ENCODE measurements at regions not wholly inside any gene's neighbourhood (a gene's known extent, or its start where the extent isn't known, plus 50 kb on each side); places are given as distances from the start of the nearest gene placed in this dataset.

- no peaks in the 10 kb centered on the region for H3K36me3 ChIP-seq (ENCODE audit: insufficient read depth, insufficient read length, low read length)
- H3K9ac ChIP-seq (ENCODE audit: insufficient read length, low read depth) = no peak overlapping the region
- DNase-seq (ENCODE audit: low read depth, low spot score) = no peak
- H3K9me3 ChIP-seq (ENCODE audit: insufficient read depth, low read length) = no peaks in the 10 kb centered on the region; the same call in 1 of the 2 replicates
- no peaks in the 10 kb centered on the region for H3K27me3 ChIP-seq (ENCODE audit: insufficient read depth, insufficient read length)
- no peak overlapping the region for H3K4me3 ChIP-seq (ENCODE audit: insufficient read length, low read depth)
- no peaks in the 10 kb centered on the region for H3K4me1 ChIP-seq (ENCODE audit: insufficient read depth, insufficient read length)
- TF ChIP-seq ZNF274 (IDR thresholded peaks at IDR 0.05; ENCODE audit: low read depth, low read length) = no peak
- TF ChIP-seq SUZ12 (IDR thresholded peaks at IDR 0.05; ENCODE audit: extremely low read depth, insufficient read depth, insufficient read length) = no peak
- no peak for TF ChIP-seq YY1 (IDR thresholded peaks at IDR 0.05; ENCODE audit: insufficient read depth, insufficient read length)
These were observed 485.0 kb upstream of the KIRREL3 start for GRCh38 chr11:127485541-127485940.

DNA sequence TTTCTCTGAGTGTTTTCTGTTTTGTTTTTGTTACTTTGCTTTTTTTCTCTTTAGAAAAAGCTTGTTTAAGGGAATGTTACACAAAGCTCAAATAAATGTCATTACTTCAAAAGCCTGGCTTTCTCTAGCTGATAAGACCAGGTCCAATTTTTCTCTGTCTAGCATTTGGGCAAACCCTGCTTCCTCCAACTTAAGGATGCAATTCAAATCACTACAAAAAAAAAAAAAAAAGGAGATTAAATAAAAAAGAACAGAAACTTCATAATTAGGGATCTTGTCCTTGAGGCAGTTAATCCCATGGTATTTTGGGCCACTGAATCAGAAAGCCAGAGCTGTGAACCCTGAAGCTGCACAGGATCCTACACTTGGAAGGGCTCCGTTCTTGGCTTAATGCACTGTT is 480.8 kb upstream of the KIRREL3 start:
- Histone ChIP-seq H3K4me1 (ENCODE audit: insufficient read depth, insufficient read length) (no peaks in the 10 kb centered on the region), H3K9ac (ENCODE audit: insufficient read length, low read depth) (no peak overlapping the region), H3K4me3 (ENCODE audit: insufficient read length, low read depth) (no peak overlapping the region), H3K36me3 (ENCODE audit: insufficient read depth, insufficient read length, low read length) (no peaks in the 10 kb centered on the region), H3K9me3 (ENCODE audit: insufficient read depth, low read length) (no peaks in the 10 kb centered on the region), H3K27me3 (ENCODE audit: insufficient read depth, insufficient read length) (no peaks in the 10 kb centered on the region)
- no peak for DNase-seq (ENCODE audit: low read depth, low spot score)
- TF ChIP-seq ZNF274 (IDR thresholded peaks at IDR 0.05; ENCODE audit: low read depth, low read length) (no peak), YY1 (IDR thresholded peaks at IDR 0.05; ENCODE audit: insufficient read depth, insufficient read length) (no peak), SUZ12 (IDR thresholded peaks at IDR 0.05; ENCODE audit: extremely low read depth, insufficient read depth, insufficient read length) (no peak)

DNA sequence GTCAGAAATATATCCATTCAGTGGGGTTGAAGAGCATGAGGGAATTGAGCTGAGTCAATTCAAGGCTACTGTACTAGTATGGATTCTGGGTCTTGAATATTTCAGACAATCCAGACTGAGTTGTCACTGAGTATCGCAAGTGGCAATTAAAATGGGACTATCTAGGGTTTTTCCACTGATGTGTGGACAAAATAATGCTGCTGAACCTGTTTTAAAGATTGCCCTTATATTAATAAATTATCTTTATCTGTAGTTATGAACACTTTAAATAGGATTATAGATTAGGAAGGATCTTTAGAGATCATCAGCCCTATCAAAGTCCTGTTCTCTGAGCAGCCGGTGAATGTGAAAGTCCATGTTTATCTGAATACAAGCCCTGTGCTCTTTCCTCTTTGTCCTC is 478.3 kb upstream of the KIRREL3 start:
- no peak overlapping the region for H3K9ac ChIP-seq (ENCODE audit: insufficient read length, low read depth)
- H3K9me3 ChIP-seq (ENCODE audit: insufficient read depth, low read length) = no peaks in the 10 kb centered on the region
- no peak for DNase-seq (ENCODE audit: low read depth, low spot score)
- no peak overlapping the region for H3K4me3 ChIP-seq (ENCODE audit: insufficient read length, low read depth)
- H3K27me3 ChIP-seq (ENCODE audit: insufficient read depth, insufficient read length) = no peaks in the 10 kb centered on the region
- H3K36me3 ChIP-seq (ENCODE audit: insufficient read depth, insufficient read length, low read length) = no peaks in the 10 kb centered on the region
- TF ChIP-seq ZNF274 (IDR thresholded peaks at IDR 0.05; ENCODE audit: low read depth, low read length) (no peak), YY1 (IDR thresholded peaks at IDR 0.05; ENCODE audit: insufficient read depth, insufficient read length) (no peak), SUZ12 (IDR thresholded peaks at IDR 0.05; ENCODE audit: extremely low read depth, insufficient read depth, insufficient read length) (no peak)
- H3K4me1 ChIP-seq (ENCODE audit: insufficient read depth, insufficient read length) = no peaks in the 10 kb centered on the region

GRCh38 chr11:127474766-127475165 is 474.2 kb upstream of the KIRREL3 start:
- Histone ChIP-seq H3K4me1 (ENCODE audit: insufficient read depth, insufficient read length) (no peaks in the 10 kb centered on the region), H3K27me3 (ENCODE audit: insufficient read depth, insufficient read length) (no peaks in the 10 kb centered on the region), H3K4me3 (ENCODE audit: insufficient read length, low read depth) (no peak overlapping the region), H3K9ac (ENCODE audit: insufficient read length, low read depth) (no peak overlapping the region), H3K9me3 (ENCODE audit: insufficient read depth, low read length) (no peaks in the 10 kb centered on the region), H3K36me3 (ENCODE audit: insufficient read depth, insufficient read length, low read length) (no peaks in the 10 kb centered on the region)
- no peak for TF ChIP-seq ZNF274 (IDR thresholded peaks at IDR 0.05; ENCODE audit: low read depth, low read length)
- TF ChIP-seq YY1 (IDR thresholded peaks at IDR 0.05; ENCODE audit: insufficient read depth, insufficient read length) = no peak
- TF ChIP-seq SUZ12 (IDR thresholded peaks at IDR 0.05; ENCODE audit: extremely low read depth, insufficient read depth, insufficient read length) = no peak
- no peak for DNase-seq (ENCODE audit: low read depth, low spot score)

- no peak for DNase-seq (ENCODE audit: low read depth, low spot score)
- no peaks in the 10 kb centered on the region for H3K4me1 ChIP-seq (ENCODE audit: insufficient read depth, insufficient read length)
- H3K4me3 ChIP-seq (ENCODE audit: insufficient read length, low read depth) = no peak overlapping the region
- TF ChIP-seq SUZ12 (IDR thresholded peaks at IDR 0.05; ENCODE audit: extremely low read depth, insufficient read depth, insufficient read length) (no peak), YY1 (IDR thresholded peaks at IDR 0.05; ENCODE audit: insufficient read depth, insufficient read length) (no peak), ZNF274 (IDR thresholded peaks at IDR 0.05; ENCODE audit: low read depth, low read length) (no peak)
- H3K9me3 ChIP-seq (ENCODE audit: insufficient read depth, low read length) = no peaks in the 10 kb centered on the region
- H3K27me3 ChIP-seq (ENCODE audit: insufficient read depth, insufficient read length) = no peaks in the 10 kb centered on the region
- no peak overlapping the region for H3K9ac ChIP-seq (ENCODE audit: insufficient read length, low read depth)
- no peaks in the 10 kb centered on the region for H3K36me3 ChIP-seq (ENCODE audit: insufficient read depth, insufficient read length, low read length)
These were observed 471.9 kb upstream of the KIRREL3 start for GRCh38 chr11:127472505-127472904.

DNA sequence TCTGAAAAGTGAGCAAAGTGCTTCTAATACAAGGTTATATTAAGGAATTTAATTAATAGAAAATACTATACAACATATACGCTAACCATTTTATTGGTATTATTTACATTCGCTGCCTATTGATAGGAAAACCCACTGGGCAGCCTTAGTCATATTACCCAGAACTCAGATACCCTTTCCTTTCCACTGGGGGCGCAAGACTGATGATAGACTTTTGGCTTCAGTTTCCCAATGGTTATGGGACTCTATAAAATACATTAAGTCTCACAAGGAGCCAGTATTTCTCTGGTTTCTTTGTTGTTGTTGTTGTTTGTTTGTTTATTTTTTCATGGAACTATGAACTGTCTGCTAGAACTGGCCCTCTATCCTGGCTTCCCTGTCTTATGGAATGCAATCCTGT is 471.1 kb upstream of the KIRREL3 start:
- H3K4me3 ChIP-seq (ENCODE audit: insufficient read length, low read depth) = no peak overlapping the region
- DNase-seq (ENCODE audit: low read depth, low spot score) = no peak
- H3K9me3 ChIP-seq (ENCODE audit: insufficient read depth, low read length) = no peaks in the 10 kb centered on the region
- H3K27me3 ChIP-seq (ENCODE audit: insufficient read depth, insufficient read length) = no peaks in the 10 kb centered on the region
- no peaks in the 10 kb centered on the region for H3K36me3 ChIP-seq (ENCODE audit: insufficient read depth, insufficient read length, low read length)
- TF ChIP-seq YY1 (IDR thresholded peaks at IDR 0.05; ENCODE audit: insufficient read depth, insufficient read length) (no peak), SUZ12 (IDR thresholded peaks at IDR 0.05; ENCODE audit: extremely low read depth, insufficient read depth, insufficient read length) (no peak), ZNF274 (IDR thresholded peaks at IDR 0.05; ENCODE audit: low read depth, low read length) (no peak)
- H3K4me1 ChIP-seq (ENCODE audit: insufficient read depth, insufficient read length) = no peaks in the 10 kb centered on the region
- no peak overlapping the region for H3K9ac ChIP-seq (ENCODE audit: insufficient read length, low read depth)

- Histone ChIP-seq H3K4me1 (ENCODE audit: insufficient read depth, insufficient read length) (no peaks in the 10 kb centered on the region), H3K4me3 (ENCODE audit: insufficient read length, low read depth) (no peak overlapping the region), H3K27me3 (ENCODE audit: insufficient read depth, insufficient read length) (no peaks in the 10 kb centered on the region), H3K36me3 (ENCODE audit: insufficient read depth, insufficient read length, low read length) (no peaks in the 10 kb centered on the region), H3K9ac (ENCODE audit: insufficient read length, low read depth) (no peak overlapping the region), H3K9me3 (ENCODE audit: insufficient read depth, low read length) (no peaks in the 10 kb centered on the region)
- DNase-seq (ENCODE audit: low read depth, low spot score) = no peak
- TF ChIP-seq ZNF274 (IDR thresholded peaks at IDR 0.05; ENCODE audit: low read depth, low read length) (no peak), YY1 (IDR thresholded peaks at IDR 0.05; ENCODE audit: insufficient read depth, insufficient read length) (no peak), SUZ12 (IDR thresholded peaks at IDR 0.05; ENCODE audit: extremely low read depth, insufficient read depth, insufficient read length) (no peak)
These were observed 469.8 kb upstream of the KIRREL3 start for GRCh38 chr11:127470306-127470884.
